ENCODE measurements at regions not wholly inside any gene's neighbourhood (a gene's known extent, or its start where the extent isn't known, plus 50 kb on each side); places are given as distances from the start of the nearest gene placed in this dataset.

DNA sequence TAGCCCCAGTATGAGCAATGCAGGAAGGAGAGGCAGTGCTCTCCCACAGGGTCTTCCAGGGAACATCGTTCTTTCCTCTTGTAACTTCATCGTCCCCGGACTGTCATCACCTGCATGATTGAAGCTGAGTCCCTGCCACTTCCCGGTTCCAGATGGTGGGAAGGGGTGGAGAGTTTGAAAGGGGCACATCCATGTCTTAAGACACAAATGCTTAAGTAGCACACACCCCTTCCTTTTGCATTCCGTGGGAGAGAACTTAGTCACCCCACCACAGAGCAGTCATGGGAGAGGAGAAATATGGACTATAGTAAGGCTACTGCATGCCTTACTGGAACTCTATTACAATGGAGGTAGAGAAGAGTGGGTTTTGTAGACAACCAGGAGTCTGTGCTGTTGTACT lies 165.3 kb upstream of the GAS1 start:
- Histone ChIP-seq H3K27ac (ENCODE audit: low read length) (no peak overlapping the region), H3K27me3 (ENCODE audit: control insufficient read depth, insufficient read depth, low read length) (no peaks in the 10 kb centered on the region), H3K4me3 (ENCODE audit: low read length) (no peak overlapping the region), H3K4me1 (ENCODE audit: control insufficient read depth, insufficient read depth, low read length) (no peaks in the 10 kb centered on the region), H3K9me3 (ENCODE audit: control insufficient read depth, insufficient read depth, low read length) (no peaks in the 10 kb centered on the region), H3K36me3 (ENCODE audit: control insufficient read depth, insufficient read depth, low read length) (no peaks in the 10 kb centered on the region)
- WGBS (ENCODE audit: insufficient coverage, insufficient read length) = no CpG with 5 or more reads among the region's 5 CpGs
- no peak for DNase-seq (ENCODE audit: low read depth, low spot score)

DNA sequence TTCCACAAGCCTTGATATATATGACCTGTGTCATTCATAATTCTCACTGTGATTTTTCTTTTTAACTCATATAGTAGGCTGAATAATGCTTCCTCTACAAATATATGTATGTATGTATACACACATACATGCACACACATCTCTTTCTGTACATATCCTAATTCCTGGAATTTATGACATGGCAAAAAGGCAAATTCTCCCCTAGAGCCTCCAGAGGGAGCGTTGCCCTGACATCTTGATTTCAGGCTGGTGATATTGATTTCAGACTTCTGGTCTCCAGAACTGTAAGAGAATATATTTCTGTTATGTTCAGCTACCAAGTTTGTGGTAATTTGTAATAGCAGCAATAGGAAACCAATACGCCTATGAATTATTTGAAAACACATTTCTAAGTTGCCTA lies 166.6 kb upstream of the GAS1 start:
- no CpG with 5 or more reads among the region's 2 CpGs for WGBS (ENCODE audit: insufficient coverage, insufficient read length)
- no peak overlapping the region for H3K27ac ChIP-seq (ENCODE audit: low read length)
- no peak for DNase-seq (ENCODE audit: low read depth, low spot score)
- no peaks in the 10 kb centered on the region for H3K4me1 ChIP-seq (ENCODE audit: control insufficient read depth, insufficient read depth, low read length)
- H3K9me3 ChIP-seq (ENCODE audit: control insufficient read depth, insufficient read depth, low read length) = no peaks in the 10 kb centered on the region
- no peaks in the 10 kb centered on the region for H3K36me3 ChIP-seq (ENCODE audit: control insufficient read depth, insufficient read depth, low read length)
- no peaks in the 10 kb centered on the region for H3K27me3 ChIP-seq (ENCODE audit: control insufficient read depth, insufficient read depth, low read length)
- no peak overlapping the region for H3K4me3 ChIP-seq (ENCODE audit: low read length)

DNA sequence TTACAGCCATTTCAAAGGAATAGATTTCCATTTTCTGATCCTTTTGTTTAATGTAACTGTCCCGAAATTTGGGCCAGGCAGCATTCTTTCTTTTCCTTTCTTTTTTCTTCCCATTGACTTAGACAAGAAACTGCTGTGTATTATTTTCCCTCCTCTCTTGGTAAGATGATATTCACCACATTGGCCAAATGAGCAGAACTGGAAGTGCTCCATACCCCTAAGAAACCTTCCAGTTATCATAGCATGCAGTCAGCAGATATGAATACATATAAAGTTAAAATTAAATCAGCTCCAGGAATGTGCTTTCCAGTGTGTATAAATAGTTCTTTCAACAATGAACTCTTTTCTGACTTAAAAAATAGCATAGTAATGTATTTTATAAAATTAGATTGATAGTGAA lies 168.5 kb upstream of the GAS1 start:
- Histone ChIP-seq H3K27ac (ENCODE audit: low read length) (no peak overlapping the region), H3K27me3 (ENCODE audit: control insufficient read depth, insufficient read depth, low read length) (no peaks in the 10 kb centered on the region), H3K36me3 (ENCODE audit: control insufficient read depth, insufficient read depth, low read length) (no peaks in the 10 kb centered on the region), H3K9me3 (ENCODE audit: control insufficient read depth, insufficient read depth, low read length) (no peaks in the 10 kb centered on the region), H3K4me3 (ENCODE audit: low read length) (no peak overlapping the region), H3K4me1 (ENCODE audit: control insufficient read depth, insufficient read depth, low read length) (no peaks in the 10 kb centered on the region)
- DNase-seq (ENCODE audit: low read depth, low spot score) = no peak
- no CpG with 5 or more reads among the region's 1 CpG for WGBS (ENCODE audit: insufficient coverage, insufficient read length)

DNA sequence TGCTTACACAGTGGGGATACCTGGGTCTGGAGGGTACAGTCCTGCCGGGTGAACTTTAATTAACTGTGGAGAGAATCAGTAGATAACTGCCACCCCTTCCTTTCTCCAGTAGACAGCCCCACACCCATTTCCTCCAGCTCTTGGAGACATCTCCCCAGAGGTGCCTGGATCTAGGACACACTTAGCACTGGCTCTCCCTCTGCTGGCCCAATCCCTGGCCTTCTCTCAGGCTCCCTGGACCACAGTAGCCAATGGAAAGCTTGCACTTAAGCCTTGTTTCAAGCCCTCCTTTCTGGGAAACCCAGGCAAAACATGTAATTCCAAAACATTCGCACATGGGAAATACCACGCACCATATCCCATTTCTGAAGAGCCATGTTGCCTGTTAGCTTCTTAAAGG lies 169.2 kb upstream of the GAS1 start:
- Histone ChIP-seq H3K4me1 (ENCODE audit: control insufficient read depth, insufficient read depth, low read length) (no peaks in the 10 kb centered on the region), H3K4me3 (ENCODE audit: low read length) (no peak overlapping the region), H3K9me3 (ENCODE audit: control insufficient read depth, insufficient read depth, low read length) (no peaks in the 10 kb centered on the region), H3K27me3 (ENCODE audit: control insufficient read depth, insufficient read depth, low read length) (no peaks in the 10 kb centered on the region), H3K36me3 (ENCODE audit: control insufficient read depth, insufficient read depth, low read length) (no peaks in the 10 kb centered on the region), H3K27ac (ENCODE audit: low read length) (no peak overlapping the region)
- no peak for DNase-seq (ENCODE audit: low read depth, low spot score)
- no CpG with 5 or more reads among the region's 3 CpGs for WGBS (ENCODE audit: insufficient coverage, insufficient read length)

DNA sequence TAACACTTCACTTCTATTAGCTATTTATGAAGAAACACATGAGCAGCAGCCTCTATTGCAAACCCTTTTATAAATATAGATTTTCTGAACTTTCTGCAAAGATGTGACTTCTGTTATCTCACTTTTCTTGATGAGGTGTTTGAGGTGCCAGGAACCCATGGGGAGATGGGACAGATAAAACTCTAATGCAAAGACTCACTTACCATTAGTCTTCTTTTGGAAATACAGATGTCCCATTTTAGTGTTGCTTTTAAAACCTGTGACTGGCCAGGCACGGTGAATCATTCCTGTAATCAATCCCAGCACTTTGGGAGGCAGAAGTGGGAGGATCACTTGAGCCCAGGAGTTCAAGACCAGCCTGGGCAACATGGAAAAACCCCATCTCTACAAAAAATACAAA lies 171.3 kb upstream of the GAS1 start:
- no peak for DNase-seq (ENCODE audit: low read depth, low spot score)

DNA sequence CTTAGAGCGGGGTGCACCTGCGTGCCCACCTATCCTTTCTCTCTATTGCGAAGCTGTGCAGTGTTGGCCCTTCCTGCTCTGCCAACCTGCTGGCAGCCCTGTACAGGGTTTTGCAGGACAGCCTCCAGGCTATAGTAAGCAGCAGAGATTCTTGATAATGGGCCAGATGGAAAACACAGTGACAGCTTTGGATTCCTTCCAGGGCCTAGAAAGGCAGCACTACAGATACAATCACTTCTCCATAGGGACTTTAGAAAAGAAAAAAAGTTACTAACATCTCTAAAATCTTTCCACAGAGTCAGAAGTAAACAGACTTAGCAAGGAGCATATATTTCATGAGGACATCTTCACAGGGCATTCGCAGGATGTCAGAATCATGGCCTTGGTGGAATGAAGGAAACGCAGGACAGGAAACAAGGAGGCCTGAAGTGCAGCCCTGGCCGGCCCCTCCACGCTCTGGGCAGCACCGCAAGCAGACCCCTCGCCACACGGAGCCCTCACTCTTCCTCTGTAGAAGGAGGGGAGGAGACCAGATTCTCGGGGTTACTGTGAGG lies 172.1 kb upstream of the GAS1 start:
- no CpG with 5 or more reads among the region's 11 CpGs for WGBS (ENCODE audit: insufficient coverage, insufficient read length)
- Histone ChIP-seq H3K27ac (ENCODE audit: low read length) (no peak overlapping the region), H3K4me1 (ENCODE audit: control insufficient read depth, insufficient read depth, low read length) (no peaks in the 10 kb centered on the region)

More for the DNA sequence above, 171.3 kb upstream of the GAS1 start:
- no peak overlapping the region for H3K27ac ChIP-seq (ENCODE audit: low read length)
- H3K36me3 ChIP-seq (ENCODE audit: control insufficient read depth, insufficient read depth, low read length) = no peaks in the 10 kb centered on the region
- no peaks in the 10 kb centered on the region for H3K27me3 ChIP-seq (ENCODE audit: control insufficient read depth, insufficient read depth, low read length)
- H3K9me3 ChIP-seq (ENCODE audit: control insufficient read depth, insufficient read depth, low read length) = no peaks in the 10 kb centered on the region
- no CpG with 5 or more reads among the region's 1 CpG for WGBS (ENCODE audit: insufficient coverage, insufficient read length)
- H3K4me1 ChIP-seq (ENCODE audit: control insufficient read depth, insufficient read depth, low read length) = no peaks in the 10 kb centered on the region
- no peak overlapping the region for H3K4me3 ChIP-seq (ENCODE audit: low read length)

DNA sequence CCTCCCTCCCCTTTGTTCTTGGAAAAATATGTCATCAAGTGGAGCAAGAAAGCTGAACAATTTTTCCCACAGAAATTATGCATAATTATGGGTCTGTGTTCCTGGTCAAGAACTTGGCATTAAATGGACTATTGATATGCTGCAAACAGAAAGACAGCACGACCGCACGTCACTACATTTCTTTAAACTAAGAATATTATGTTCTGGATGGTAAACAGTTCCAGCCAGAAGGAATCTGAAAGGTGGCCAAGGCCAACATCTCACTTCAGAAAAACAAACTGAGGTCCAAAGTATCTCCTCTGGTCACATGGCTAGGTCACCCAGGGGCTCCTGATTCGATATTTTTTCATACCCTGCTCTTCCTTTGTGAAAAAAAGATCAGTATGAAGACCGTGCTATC lies 173.3 kb upstream of the GAS1 start:
- WGBS (ENCODE audit: insufficient coverage, insufficient read length) = no CpG with 5 or more reads among the region's 5 CpGs
- H3K4me3 ChIP-seq (ENCODE audit: low read length) = no peak overlapping the region

More for the DNA sequence above, 172.1 kb upstream of the GAS1 start:
- no peak for DNase-seq (ENCODE audit: low read depth, low spot score)
- Histone ChIP-seq H3K36me3 (ENCODE audit: control insufficient read depth, insufficient read depth, low read length) (no peaks in the 10 kb centered on the region), H3K4me3 (ENCODE audit: low read length) (no peak overlapping the region), H3K27me3 (ENCODE audit: control insufficient read depth, insufficient read depth, low read length) (no peaks in the 10 kb centered on the region), H3K9me3 (ENCODE audit: control insufficient read depth, insufficient read depth, low read length) (no peaks in the 10 kb centered on the region)

DNA sequence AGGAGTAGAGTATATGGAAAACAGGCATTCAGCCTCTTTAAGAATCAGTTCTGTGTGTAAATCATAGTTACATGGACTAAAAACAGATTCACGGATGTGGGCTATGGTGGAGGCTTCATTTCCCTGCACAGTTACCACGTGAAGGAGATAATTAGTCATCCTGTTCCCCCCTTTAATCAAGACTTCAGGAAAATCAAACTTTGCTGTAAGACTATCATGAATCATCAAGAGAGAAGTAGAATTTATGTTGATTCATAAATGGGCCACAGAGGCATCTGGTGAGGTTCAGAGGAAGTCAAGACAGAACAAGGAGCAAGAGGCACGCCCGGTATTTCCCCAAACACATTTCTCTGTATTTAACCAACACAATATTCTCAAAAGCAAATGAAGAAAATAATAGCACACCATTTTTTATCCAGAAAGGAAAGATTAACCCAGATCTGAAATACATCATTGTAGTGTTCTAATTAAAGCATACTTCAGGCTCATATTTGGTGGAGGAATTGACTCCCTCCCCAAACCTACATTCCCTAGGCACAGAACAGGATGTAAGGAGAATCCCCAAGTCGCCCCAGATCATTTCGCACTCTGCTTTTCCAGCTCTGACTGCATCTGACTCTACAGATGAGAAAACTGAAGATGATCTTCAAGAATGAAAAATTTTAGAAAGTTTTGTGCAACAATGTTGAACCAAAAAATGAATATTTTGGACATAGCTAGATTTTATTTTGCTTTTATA lies 175.8 kb upstream of the GAS1 start:
- Histone ChIP-seq H3K4me1 (ENCODE audit: control insufficient read depth, insufficient read depth, low read length) (no peaks in the 10 kb centered on the region), H3K9me3 (ENCODE audit: control insufficient read depth, insufficient read depth, low read length) (no peaks in the 10 kb centered on the region), H3K4me3 (ENCODE audit: low read length) (no peak overlapping the region), H3K27ac (ENCODE audit: low read length) (no peak overlapping the region), H3K27me3 (ENCODE audit: control insufficient read depth, insufficient read depth, low read length) (no peaks in the 10 kb centered on the region), H3K36me3 (ENCODE audit: control insufficient read depth, insufficient read depth, low read length) (no peaks in the 10 kb centered on the region)
- DNase-seq (ENCODE audit: low read depth, low spot score) = no peak
- WGBS (ENCODE audit: insufficient coverage, insufficient read length) = no CpG with 5 or more reads among the region's 6 CpGs

More for the DNA sequence above, 173.3 kb upstream of the GAS1 start:
- Histone ChIP-seq H3K9me3 (ENCODE audit: control insufficient read depth, insufficient read depth, low read length) (no peaks in the 10 kb centered on the region), H3K27ac (ENCODE audit: low read length) (no peak overlapping the region), H3K4me1 (ENCODE audit: control insufficient read depth, insufficient read depth, low read length) (no peaks in the 10 kb centered on the region), H3K36me3 (ENCODE audit: control insufficient read depth, insufficient read depth, low read length) (no peaks in the 10 kb centered on the region), H3K27me3 (ENCODE audit: control insufficient read depth, insufficient read depth, low read length) (no peaks in the 10 kb centered on the region)
- DNase-seq (ENCODE audit: low read depth, low spot score) = no peak

DNA sequence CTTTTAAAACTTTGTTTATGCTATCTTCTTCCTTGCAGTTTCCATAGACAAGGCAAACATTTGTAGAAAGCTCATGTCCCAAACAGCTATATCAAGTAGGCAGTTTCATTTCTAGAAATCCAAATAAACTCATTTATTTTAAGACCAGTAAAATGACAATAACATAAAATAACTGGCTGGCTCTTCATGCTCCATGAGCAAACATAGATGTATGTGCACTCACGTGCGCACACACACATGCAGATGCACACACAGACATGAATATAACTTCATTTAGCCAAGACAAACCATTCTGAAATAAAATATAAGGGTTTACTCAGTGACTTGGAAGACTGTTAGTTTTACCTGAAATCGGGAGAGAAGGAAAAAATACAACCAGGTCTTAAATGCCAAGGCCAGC lies 176.5 kb upstream of the GAS1 start:
- no peaks in the 10 kb centered on the region for H3K36me3 ChIP-seq (ENCODE audit: control insufficient read depth, insufficient read depth, low read length)
- no peak for DNase-seq (ENCODE audit: low read depth, low spot score)
- H3K4me3 ChIP-seq (ENCODE audit: low read length) = no peak overlapping the region
- H3K27me3 ChIP-seq (ENCODE audit: control insufficient read depth, insufficient read depth, low read length) = no peaks in the 10 kb centered on the region
- no peak overlapping the region for H3K27ac ChIP-seq (ENCODE audit: low read length)
- no peaks in the 10 kb centered on the region for H3K9me3 ChIP-seq (ENCODE audit: control insufficient read depth, insufficient read depth, low read length)
- WGBS (ENCODE audit: insufficient coverage, insufficient read length) = no CpG with 5 or more reads among the region's 3 CpGs
- H3K4me1 ChIP-seq (ENCODE audit: control insufficient read depth, insufficient read depth, low read length) = no peaks in the 10 kb centered on the region

DNA sequence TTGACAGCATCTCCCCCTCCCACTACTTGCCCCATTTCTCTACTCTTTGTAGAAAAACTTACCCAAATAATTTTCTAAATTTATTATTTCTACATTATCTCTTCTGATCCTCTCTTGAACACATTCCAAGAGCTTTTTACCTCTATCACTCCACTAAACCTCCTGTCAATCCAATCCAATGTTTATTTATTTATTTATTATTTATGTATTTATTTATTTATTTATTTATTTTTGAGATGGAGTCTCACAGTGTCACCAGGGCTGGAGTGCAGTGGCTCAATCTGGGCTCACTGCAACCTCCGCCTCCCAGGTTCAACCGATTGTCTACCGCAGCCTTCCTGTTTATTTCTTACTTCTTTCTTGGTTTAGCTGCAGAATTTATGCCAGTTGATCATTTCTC lies 178.5 kb upstream of the GAS1 start:
- Histone ChIP-seq H3K4me1 (ENCODE audit: control insufficient read depth, insufficient read depth, low read length) (no peaks in the 10 kb centered on the region), H3K4me3 (ENCODE audit: low read length) (no peak overlapping the region), H3K36me3 (ENCODE audit: control insufficient read depth, insufficient read depth, low read length) (no peaks in the 10 kb centered on the region), H3K27ac (ENCODE audit: low read length) (no peak overlapping the region), H3K9me3 (ENCODE audit: control insufficient read depth, insufficient read depth, low read length) (no peaks in the 10 kb centered on the region), H3K27me3 (ENCODE audit: control insufficient read depth, insufficient read depth, low read length) (no peaks in the 10 kb centered on the region)
- DNase-seq (ENCODE audit: low read depth, low spot score) = no peak
- WGBS (ENCODE audit: insufficient coverage, insufficient read length) = no CpG with 5 or more reads among the region's 3 CpGs

DNA sequence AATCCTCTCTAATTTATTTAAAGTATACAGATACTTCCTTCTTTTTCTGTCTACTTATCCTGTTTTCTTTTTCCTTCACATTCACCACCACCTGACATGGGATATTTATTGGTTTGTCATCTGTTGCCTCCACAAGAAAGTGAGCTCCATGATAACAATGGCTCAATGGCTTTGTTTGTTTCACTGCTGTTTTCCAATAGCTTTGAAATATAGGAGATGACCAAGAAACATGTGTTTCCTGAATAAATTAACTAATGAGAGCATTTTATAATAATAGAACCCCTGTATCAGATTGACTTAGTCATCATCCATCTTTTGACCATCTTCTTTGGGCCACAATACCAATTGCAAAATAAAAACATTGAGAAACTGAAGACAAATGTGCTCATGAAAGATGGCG lies 180.2 kb upstream of the GAS1 start:
- WGBS (ENCODE audit: insufficient coverage, insufficient read length) = no CpG with 5 or more reads among the region's 1 CpG

More for the DNA sequence above, 180.2 kb upstream of the GAS1 start:
- Histone ChIP-seq H3K4me3 (ENCODE audit: low read length) (no peak overlapping the region), H3K36me3 (ENCODE audit: control insufficient read depth, insufficient read depth, low read length) (no peaks in the 10 kb centered on the region), H3K27ac (ENCODE audit: low read length) (no peak overlapping the region), H3K27me3 (ENCODE audit: control insufficient read depth, insufficient read depth, low read length) (no peaks in the 10 kb centered on the region), H3K9me3 (ENCODE audit: control insufficient read depth, insufficient read depth, low read length) (no peaks in the 10 kb centered on the region), H3K4me1 (ENCODE audit: control insufficient read depth, insufficient read depth, low read length) (no peaks in the 10 kb centered on the region)
- DNase-seq (ENCODE audit: low read depth, low spot score) = no peak
